Heart right ventricle (tissue), 16 donors: ENCODE measurements at regions not wholly inside any gene's neighbourhood (a gene's known extent, or its start where the extent isn't known, plus 50 kb on each side); places are given as distances from the start of the nearest gene placed in this dataset.

Experiments
- ATAC-seq, 8 donors: fragments of 200-7000 bp; cut with Tn5 transposase; one replicate each; pipeline ENCODE4 v1.9.1; 2020; ENCODE audit warnings: mild to moderate bottlenecking in 8 of 8, moderate library complexity in 8 of 8, moderate number of reproducible peaks in 1 of 8
- DNase-seq, 2 donors: peaks; one replicate each; pipeline ENCODE4 v3.0.0-alpha.2; 2020
- H3K27ac ChIP-seq, 10 donors: fragments of 200-600 bp; sonication (generic) in 2 of 10; one replicate each; pipeline versions ENCODE4 v1.5.0 to v1.8.0; 2020 to 2022; ENCODE audit warnings: mild to moderate bottlenecking in 3 of 10
- H3K27me3 ChIP-seq, 7 donors: fragments of 200-600 bp; one replicate each; pipeline ENCODE4 v1.8.0; 2021 to 2022; ENCODE audit warnings: mild to moderate bottlenecking in 2 of 7
- H3K36me3 ChIP-seq, 9 donors: fragments of 200-600 bp; sonication (generic) in 1 of 9; one replicate each; pipeline versions ENCODE4 v1.5.0 to v1.8.0; 2020 to 2022; ENCODE audit warnings: mild to moderate bottlenecking in 2 of 9
- H3K4me1 ChIP-seq, 9 donors: fragments of 200-600 bp; sonication (generic) in 1 of 9; one replicate each; pipeline versions ENCODE4 v1.5.0 to v1.8.0; 2020 to 2022; ENCODE audit warnings: mild to moderate bottlenecking in 4 of 9
- H3K4me3 ChIP-seq, 10 donors: fragments of 200-600 bp; sonication (generic) in 2 of 10; one replicate each; pipeline versions ENCODE4 v1.5.0 to v1.8.0; 2020 to 2022; ENCODE audit warnings: mild to moderate bottlenecking in 7 of 10, moderate library complexity in 2 of 10
- H3K9me3 ChIP-seq, 11 donors: fragments of 200-600 bp in 10 of 11; sonication (generic) in 2 of 11; one replicate each; pipeline versions ENCODE4 v1.5.0 to v1.8.0; 2013 to 2022; ENCODE audit warnings: mild to moderate bottlenecking in 2 of 11, control low read depth in 1 of 11, moderate library complexity in 1 of 11
- WGBS, 2 donors: extraction: QIAGEN DNeasy Blood & Tissue Kit; methylation state at CpG; one replicate each; pipeline ENCODE4 v1.1.7; 2013; ENCODE audit warnings: inconsistent platforms in 1 of 2; 5-methylcytosine and 5-hydroxymethylcytosine counted together
- intact Hi-C, 10 donors: fragments of 100-400 bp; cut with DNase I; formaldehyde crosslinking; loops; one replicate each; pipeline versions ENCODE4 v1.11.1 to v1.14.2; 2022
- TF ChIP-seq, protein P1 (sequence below), 9 donors: fragments of 200-600 bp; sonication (generic) in 2 of 9; IDR thresholded peaks; one replicate each; pipeline versions ENCODE4 v1.5.0 to v1.8.0; 2021 to 2022; ENCODE audit warnings: antibody characterized with exemption in 9 of 9, mild to moderate bottlenecking in 5 of 9, moderate library complexity in 1 of 9
- donor health status: Arrhythmogenic right ventricular cardiomyopathy.
- donor health status: ischemic (EF 13 %, LVEDD 7.1; RV severe dilation, severe dysfunction).
- donor health status: healthy with polysubstance abuse.
- donor health status: DM: no; HTN: yes; CAD: no.
- donor health status: DM: no; HTN: no; CAD: no.
- donor health status: ischemic (EF 25% LVEDD 6.9; RV normal size, moderate dysfunction).
- donor health status: ischemic (EF 25% LVEDD 5.7; RV mildly dilated, moderate dysfunction).
- donor health status: healthy.
- donor health status: DM: yes; HTN: yes; CAD: no.
- donor health status: Ischemic cardiomyopathy.
- donor health status: ischemic (EF 35%, LVEDD 5.7; RV mildly dilated, moderate dysfunction).
- donor health status: nonischemic (EF 11% LVEDD 7.7; RV severe dilation, severe dysfunction).
- donor health status: DM: yes; HTN: yes; CAD: no.
- donor health status: PGD.
- donor health status: ischemic (EF 29% LVEDD 5.4; RV normal size, mild dysfunction).
- donor health status: nonischemic (EF 23%, LVEDD 6.1; RV moderate dilation, normal function).

DNA sequence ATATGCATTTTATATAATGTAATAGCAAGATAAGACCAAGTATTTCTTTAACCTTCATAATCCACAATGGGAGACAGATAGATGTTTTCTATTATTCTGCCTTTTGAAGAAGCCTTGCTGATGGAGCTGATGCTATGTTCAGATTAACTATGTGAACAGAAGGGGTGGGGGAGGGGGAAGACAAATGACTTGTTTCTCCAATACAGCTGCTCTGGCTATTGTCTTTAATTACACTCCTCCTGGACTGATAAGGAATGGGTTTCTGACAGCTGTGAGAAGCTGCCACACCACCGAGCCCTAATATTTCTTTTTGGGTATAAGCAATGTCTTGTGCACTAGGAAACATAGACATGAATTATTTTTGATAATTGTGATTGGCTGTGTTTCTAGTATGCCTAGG, 62.0 kb downstream of the CAVIN4 start:
- no peak overlapping the region for H3K4me3 ChIP-seq
- ATAC-seq (no peak), DNase-seq (no peak)
- H3K27ac ChIP-seq: no peak overlapping the region
- WGBS, 2 donors: 10 to 15% methylated on average over 1 of the region's 1 CpG
- H3K36me3 ChIP-seq: no peaks in the 10 kb centered on the region
- H3K9me3 ChIP-seq: peaks cover 0 to 20% (median 0%) of the 10 kb centered on the region in 11 donors
- TF ChIP-seq, protein P1, sequence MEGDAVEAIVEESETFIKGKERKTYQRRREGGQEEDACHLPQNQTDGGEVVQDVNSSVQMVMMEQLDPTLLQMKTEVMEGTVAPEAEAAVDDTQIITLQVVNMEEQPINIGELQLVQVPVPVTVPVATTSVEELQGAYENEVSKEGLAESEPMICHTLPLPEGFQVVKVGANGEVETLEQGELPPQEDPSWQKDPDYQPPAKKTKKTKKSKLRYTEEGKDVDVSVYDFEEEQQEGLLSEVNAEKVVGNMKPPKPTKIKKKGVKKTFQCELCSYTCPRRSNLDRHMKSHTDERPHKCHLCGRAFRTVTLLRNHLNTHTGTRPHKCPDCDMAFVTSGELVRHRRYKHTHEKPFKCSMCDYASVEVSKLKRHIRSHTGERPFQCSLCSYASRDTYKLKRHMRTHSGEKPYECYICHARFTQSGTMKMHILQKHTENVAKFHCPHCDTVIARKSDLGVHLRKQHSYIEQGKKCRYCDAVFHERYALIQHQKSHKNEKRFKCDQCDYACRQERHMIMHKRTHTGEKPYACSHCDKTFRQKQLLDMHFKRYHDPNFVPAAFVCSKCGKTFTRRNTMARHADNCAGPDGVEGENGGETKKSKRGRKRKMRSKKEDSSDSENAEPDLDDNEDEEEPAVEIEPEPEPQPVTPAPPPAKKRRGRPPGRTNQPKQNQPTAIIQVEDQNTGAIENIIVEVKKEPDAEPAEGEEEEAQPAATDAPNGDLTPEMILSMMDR (IDR thresholded peaks at IDR 0.05): no peak
- peaks cover 0 to 6% (median 3%) of the 10 kb centered on the region in 7 donors for H3K27me3 ChIP-seq
- H3K4me1 ChIP-seq: no peaks in the 10 kb centered on the region
- intact Hi-C loops: no loop called here

DNA sequence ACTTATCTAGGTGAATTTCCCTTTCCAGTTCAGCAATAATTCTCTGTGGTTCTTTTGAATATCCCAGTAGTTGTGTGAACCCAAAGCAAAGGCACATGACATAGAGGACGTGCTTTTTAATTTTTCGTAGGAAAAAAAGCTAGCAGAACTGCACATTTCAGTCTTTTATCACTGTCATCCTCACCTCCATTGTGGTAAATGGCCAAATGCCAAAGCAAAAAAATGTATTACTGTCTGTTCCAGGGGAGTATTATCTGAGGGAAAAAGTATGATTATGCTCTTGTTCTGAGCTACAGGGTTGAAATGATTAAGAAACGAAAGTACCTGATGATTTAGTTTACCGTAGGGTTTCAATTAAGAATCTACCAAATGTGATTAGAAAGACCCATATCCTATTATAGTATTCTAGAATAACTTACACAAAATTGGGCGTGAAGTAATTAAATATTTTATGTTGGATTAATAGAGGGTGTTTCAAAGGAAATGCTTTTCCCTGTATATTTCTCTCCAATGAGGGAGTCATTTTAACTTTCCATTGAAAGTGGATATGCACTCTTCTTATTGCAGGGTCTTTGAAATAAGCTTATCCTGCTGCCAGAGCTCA, 62.7 kb downstream of the CAVIN4 start:
- Histone ChIP-seq H3K4me1 (no peaks in the 10 kb centered on the region), H3K27ac (no peak overlapping the region), H3K9me3 (peaks cover 0 to 19% (median 0%) of the 10 kb centered on the region in 11 donors), H3K4me3 (no peak overlapping the region), H3K27me3 (peaks cover 0 to 6% (median 3%) of the 10 kb centered on the region in 7 donors), H3K36me3 (no peaks in the 10 kb centered on the region)
- intact Hi-C loops: no loop called here
- TF ChIP-seq, protein P1 (IDR thresholded peaks at IDR 0.05): no peak
- WGBS, 2 donors: 65 to 72% methylated on average over 5 of the region's 5 CpGs
- ATAC-seq: no peak
- DNase-seq: no peak

DNA sequence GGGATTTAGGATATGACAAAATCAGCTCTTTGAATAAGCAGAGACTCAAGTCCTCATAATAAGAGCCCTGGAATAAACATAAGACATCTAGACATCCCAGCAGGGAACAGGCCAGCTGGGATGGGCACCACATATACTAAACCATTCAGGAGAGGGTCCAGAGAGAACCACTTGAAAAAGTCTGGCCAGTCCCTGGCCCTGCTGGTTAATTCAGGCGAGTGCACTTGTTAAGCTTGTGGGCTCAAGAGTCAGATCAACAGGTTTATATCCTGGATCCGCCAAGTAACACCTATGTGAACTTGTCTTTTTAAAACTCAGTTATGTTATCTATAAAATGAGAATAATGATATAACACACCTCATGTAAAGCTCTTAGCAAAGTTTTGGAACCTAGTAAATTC, 63.3 kb downstream of the CAVIN4 start:
- ATAC-seq: no peak
- 75 to 77% methylated on average over 2 of the region's 2 CpGs for WGBS, 2 donors

DNA sequence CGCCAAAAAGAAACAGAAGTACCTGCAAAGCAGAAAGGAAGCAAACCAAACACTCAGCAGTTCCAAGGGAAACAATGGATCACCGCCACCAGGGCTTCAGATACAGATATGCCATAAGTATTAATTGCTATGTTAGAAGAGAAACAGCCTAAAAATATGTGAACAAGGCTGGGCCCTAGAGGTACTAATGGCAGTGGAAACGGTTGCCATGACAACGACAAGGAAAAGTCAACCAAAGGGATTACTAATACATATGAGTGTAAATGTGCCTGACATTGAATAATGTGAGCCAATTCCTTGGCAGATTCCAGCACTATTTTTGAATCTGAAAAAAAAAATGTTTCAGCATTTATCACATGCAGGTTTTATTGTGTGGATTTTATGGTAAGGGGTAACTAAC, 75.0 kb downstream of the CAVIN4 start:
- ATAC-seq (no peak), DNase-seq (no peak)
- intact Hi-C loops: no loop called here
- no peak overlapping the region for H3K27ac ChIP-seq
- TF ChIP-seq, protein P1 (IDR thresholded peaks at IDR 0.05): no peak
- peaks cover 0 to 20% (median 0%) of the 10 kb centered on the region in 11 donors for H3K9me3 ChIP-seq
- 79 to 84% methylated on average over 4 of the region's 4 CpGs for WGBS, 2 donors
- no peaks in the 10 kb centered on the region for H3K36me3 ChIP-seq
- H3K4me1 ChIP-seq: no peaks in the 10 kb centered on the region
- H3K27me3 ChIP-seq: peaks cover 0 to 3% (median 0%) of the 10 kb centered on the region in 7 donors
- no peak overlapping the region for H3K4me3 ChIP-seq

More for the DNA sequence above, 63.3 kb downstream of the CAVIN4 start:
- Histone ChIP-seq H3K9me3 (peaks cover 0 to 15% (median 0%) of the 10 kb centered on the region in 11 donors), H3K4me3 (no peak overlapping the region), H3K27ac (no peak overlapping the region), H3K4me1 (no peaks in the 10 kb centered on the region), H3K27me3 (peaks cover 0 to 6% (median 3%) of the 10 kb centered on the region in 7 donors), H3K36me3 (no peaks in the 10 kb centered on the region)
- TF ChIP-seq, protein P1 (IDR thresholded peaks at IDR 0.05): no peak
- intact Hi-C loops: no loop called here
- DNase-seq: no peak
